GM06990 (cell line): ENCODE measurements at regions not wholly inside any gene's neighbourhood (a gene's known extent, or its start where the extent isn't known, plus 50 kb on each side); places are given as distances from the start of the nearest gene placed in this dataset.
"Not testable (repeated sequence)": the region's sequence is repeated elsewhere in the genome, so short reads cannot be mapped to it uniquely, and the experiment has no call there.

Experiments used
- DNase-seq: peaks from one replicate; pipeline ENCODE4 v3.0.0-alpha.2; 2011; ENCODE audit not compliant: insufficient read length; ENCODE audit errors: extremely low read depth
- H3K27me3 ChIP-seq: replicated peaks from 2 replicates; pipeline ENCODE4 v1.6.0; 2011; ENCODE audit warnings: low read length; ENCODE audit not compliant: control insufficient read depth, insufficient read depth
- H3K36me3 ChIP-seq: 2 replicates; pipeline ENCODE4 v1.5.1; 2011; ENCODE audit warnings: low read length; ENCODE audit not compliant: control insufficient read depth, insufficient read depth
- H3K4me3 ChIP-seq: replicated peaks from 2 replicates; pipeline ENCODE4 v1.5.1; 2011; ENCODE audit warnings: low read depth, mild to moderate bottlenecking, control low read depth, low read length
- CTCF ChIP-seq: IDR thresholded peaks from 2 replicates; pipeline ENCODE4 v1.5.1; 2011; ENCODE audit warnings: low read length, control low read depth, mild to moderate bottlenecking, inconsistent platforms; ENCODE audit not compliant: insufficient read depth, poor library complexity, severe bottlenecking

- Histone ChIP-seq H3K36me3 (no peaks in the 10 kb centered on the region), H3K4me3 (no peak overlapping the region), H3K27me3 (no peaks in the 10 kb centered on the region)
- TF ChIP-seq CTCF, result no peak
- no peak for DNase-seq
Observed at GRCh38 chr18:10099539-10100140, 185.8 kb downstream of the VAPA start.

GRCh38 chr18:10100196-10100595 lies 186.4 kb downstream of the VAPA start:
- H3K36me3 ChIP-seq, result no peaks in the 10 kb centered on the region
- no peak for TF ChIP-seq CTCF
- no peak for DNase-seq
- H3K4me3 ChIP-seq, result no peak overlapping the region
- no peaks in the 10 kb centered on the region for H3K27me3 ChIP-seq

- Histone ChIP-seq H3K36me3 (no peaks in the 10 kb centered on the region), H3K4me3 (no peak overlapping the region), H3K27me3 (no peaks in the 10 kb centered on the region)
- no peak for TF ChIP-seq CTCF
- DNase-seq, result no peak
Observed at GRCh38 chr18:10100941-10101701, 187.3 kb downstream of the VAPA start.

GRCh38 chr18:10101729-10102128 lies 187.9 kb downstream of the VAPA start:
- no peak for DNase-seq
- H3K4me3 ChIP-seq, result no peak overlapping the region
- no peak for TF ChIP-seq CTCF
- no peaks in the 10 kb centered on the region for H3K36me3 ChIP-seq
- no peaks in the 10 kb centered on the region for H3K27me3 ChIP-seq

GRCh38 chr18:10105118-10105517 lies 191.3 kb downstream of the VAPA start:
- not testable (repeated sequence) for H3K36me3 ChIP-seq, H3K4me3 ChIP-seq, H3K27me3 ChIP-seq, DNase-seq

- Histone ChIP-seq H3K4me3 (no peak overlapping the region), H3K27me3 (no peaks in the 10 kb centered on the region; the same call in 1 of the 2 replicates), H3K36me3 (no peaks in the 10 kb centered on the region)
- DNase-seq, result no peak
- no peak for TF ChIP-seq CTCF
Observed at GRCh38 chr18:10111191-10111590, 197.4 kb downstream of the VAPA start.
